ENCODE measurements at regions not wholly inside any gene's neighbourhood (a gene's known extent, or its start where the extent isn't known, plus 50 kb on each side); places are given as distances from the start of the nearest gene placed in this dataset.

DNA sequence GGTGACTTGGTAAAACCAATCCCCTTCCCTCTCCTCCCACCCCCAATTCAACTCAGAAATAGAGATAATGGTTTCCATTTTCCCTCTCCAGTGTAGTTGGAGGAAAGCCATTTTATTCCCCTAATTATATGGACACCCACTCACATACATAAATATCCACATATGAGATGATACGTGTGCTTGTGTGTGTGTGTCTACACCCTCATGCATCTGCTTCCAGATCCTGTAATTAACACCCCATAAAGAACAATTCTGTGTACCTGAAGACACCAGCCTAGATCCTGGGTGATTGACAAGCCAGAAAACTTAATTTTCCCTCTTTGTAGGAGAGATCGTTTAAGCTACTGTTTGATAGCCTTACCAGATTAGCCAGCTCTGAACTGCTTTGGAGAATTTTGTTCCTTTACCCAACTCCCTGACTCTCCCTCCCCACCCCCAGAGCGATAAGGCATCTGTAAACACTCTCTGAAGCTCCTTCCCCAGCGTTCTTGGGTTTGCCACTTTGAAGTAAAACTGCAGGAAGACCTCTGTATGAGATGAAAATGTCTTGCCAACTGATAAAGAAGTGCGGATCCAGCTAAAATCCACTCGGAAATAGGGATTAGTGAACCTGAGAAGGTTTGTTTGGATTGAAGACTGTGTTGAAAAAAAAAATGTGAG is 175.7 kb downstream of the RGS9 start:
- in situ Hi-C loops (cut with HindIII; ENCODE audit: low pct_ligation_motif_present, low sequenced_read_pairs), result no loop called here
- Histone ChIP-seq H3K27ac (no peak overlapping the region), H3K4me3 (ENCODE audit: low read depth, low read length) (no peak overlapping the region), H3K36me3 (replicated peaks) (no peaks in the 10 kb centered on the region), H3K27me3 (replicated peaks) (no peaks in the 10 kb centered on the region)
- TF ChIP-seq, protein P1, sequence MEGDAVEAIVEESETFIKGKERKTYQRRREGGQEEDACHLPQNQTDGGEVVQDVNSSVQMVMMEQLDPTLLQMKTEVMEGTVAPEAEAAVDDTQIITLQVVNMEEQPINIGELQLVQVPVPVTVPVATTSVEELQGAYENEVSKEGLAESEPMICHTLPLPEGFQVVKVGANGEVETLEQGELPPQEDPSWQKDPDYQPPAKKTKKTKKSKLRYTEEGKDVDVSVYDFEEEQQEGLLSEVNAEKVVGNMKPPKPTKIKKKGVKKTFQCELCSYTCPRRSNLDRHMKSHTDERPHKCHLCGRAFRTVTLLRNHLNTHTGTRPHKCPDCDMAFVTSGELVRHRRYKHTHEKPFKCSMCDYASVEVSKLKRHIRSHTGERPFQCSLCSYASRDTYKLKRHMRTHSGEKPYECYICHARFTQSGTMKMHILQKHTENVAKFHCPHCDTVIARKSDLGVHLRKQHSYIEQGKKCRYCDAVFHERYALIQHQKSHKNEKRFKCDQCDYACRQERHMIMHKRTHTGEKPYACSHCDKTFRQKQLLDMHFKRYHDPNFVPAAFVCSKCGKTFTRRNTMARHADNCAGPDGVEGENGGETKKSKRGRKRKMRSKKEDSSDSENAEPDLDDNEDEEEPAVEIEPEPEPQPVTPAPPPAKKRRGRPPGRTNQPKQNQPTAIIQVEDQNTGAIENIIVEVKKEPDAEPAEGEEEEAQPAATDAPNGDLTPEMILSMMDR (IDR thresholded peaks at IDR 0.05; ENCODE audit: low read depth, low read length, missing control alignments), result no peak
- no peak for DNase-seq

DNA sequence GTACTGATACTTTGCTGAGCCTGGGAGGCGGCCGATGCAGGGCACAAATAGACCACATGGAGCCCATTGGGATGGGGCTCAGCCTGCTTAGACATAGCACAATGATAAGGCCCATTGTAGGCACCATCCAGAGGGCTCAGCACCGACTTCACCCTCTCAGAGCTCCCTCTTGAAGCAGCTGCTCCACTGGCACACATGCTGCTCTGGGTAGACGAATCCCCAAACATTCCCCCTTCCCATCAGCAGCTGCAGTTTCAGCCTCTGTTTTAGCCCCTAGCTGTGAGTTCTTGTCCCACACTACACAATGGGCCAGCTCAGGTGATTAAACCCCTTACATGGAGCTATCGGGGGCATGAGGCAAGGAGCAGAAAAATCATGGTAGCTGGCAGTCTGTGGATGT is 174.1 kb downstream of the RGS9 start:
- Histone ChIP-seq H3K36me3 (replicated peaks) (no peaks in the 10 kb centered on the region), H3K27me3 (replicated peaks) (no peaks in the 10 kb centered on the region), H3K27ac (no peak overlapping the region), H3K4me3 (ENCODE audit: low read depth, low read length) (no peak overlapping the region)
- TF ChIP-seq, protein P1 (IDR thresholded peaks at IDR 0.05; ENCODE audit: low read depth, low read length, missing control alignments), result no peak
- DNase-seq, result no peak
- in situ Hi-C loops (cut with HindIII; ENCODE audit: low pct_ligation_motif_present, low sequenced_read_pairs), result no loop called here

DNA sequence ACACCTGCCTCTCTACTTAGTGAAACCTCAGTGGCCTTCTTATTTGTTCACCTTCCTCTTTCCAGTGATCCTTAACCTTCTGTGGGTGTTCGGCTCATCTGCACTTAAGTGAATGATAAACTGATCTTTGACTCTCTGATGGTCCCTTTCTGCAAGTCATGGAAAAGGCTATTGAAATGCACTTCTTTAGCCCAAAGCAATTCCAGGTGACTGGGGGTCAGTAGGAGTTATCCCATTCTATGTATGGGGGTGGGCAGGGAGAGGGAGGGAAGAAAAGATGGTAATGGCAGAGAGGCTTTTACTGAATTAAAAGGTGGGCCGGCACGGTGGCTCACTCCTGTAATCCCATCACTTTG is 170.8 kb downstream of the RGS9 start:
- no peak for DNase-seq
- H3K27me3 ChIP-seq (replicated peaks), result peaks cover 2% of the 10 kb centered on the region
- TF ChIP-seq, protein P1 (IDR thresholded peaks at IDR 0.05; ENCODE audit: low read depth, low read length, missing control alignments), result no peak
- H3K4me3 ChIP-seq (ENCODE audit: low read depth, low read length), result no peak overlapping the region
- no peaks in the 10 kb centered on the region for H3K36me3 ChIP-seq (replicated peaks)
- in situ Hi-C loops (cut with HindIII; ENCODE audit: low pct_ligation_motif_present, low sequenced_read_pairs), result no loop called here
- H3K27ac ChIP-seq, result no peak overlapping the region

DNA sequence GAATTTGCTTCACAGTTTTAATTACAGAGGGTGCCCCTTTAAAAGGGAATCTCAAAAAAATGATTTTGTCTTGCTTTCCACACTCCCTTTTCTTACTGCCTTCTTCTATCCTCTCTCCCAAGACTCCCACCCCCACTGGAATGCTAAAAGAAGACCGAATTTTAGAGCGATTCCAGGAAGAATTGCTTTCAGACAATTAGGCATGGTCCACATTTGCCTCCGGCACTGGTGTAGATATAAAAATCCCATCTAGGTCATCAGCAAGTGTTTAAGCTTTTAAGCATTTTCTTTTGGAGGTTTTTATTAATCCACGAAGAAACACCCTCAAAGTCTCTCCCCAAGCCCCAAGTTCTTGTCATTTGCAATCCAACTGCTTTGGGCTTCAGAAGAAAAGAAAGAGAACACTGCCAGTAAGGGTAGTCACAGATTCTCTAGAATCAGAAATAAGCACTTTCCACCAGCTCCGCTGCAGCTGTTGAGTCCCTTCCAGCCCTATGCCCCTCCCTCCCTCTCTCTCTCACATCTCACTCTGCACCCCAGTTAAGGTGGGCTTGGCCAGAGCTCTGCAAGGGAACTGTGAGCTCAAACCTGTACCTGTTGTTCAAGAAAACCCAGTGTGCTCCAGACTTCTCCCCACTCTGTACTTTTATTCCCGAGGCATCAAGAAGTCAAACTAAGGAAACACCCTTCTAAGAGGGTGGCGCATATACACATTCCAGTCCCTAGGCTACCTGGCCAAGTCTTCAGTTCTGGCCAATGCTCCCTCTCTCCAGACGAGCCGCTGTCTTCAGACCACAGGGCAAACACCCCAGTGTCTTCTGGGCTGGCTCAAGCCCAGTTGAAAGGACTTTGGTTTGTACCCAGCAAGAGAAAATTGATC is 170.2 kb downstream of the RGS9 start:
- no peak for DNase-seq
- TF ChIP-seq, protein P1 (IDR thresholded peaks at IDR 0.05; ENCODE audit: low read depth, low read length, missing control alignments), result no peak
- Histone ChIP-seq H3K27me3 (replicated peaks) (peaks cover 2% of the 10 kb centered on the region), H3K36me3 (replicated peaks) (no peaks in the 10 kb centered on the region), H3K27ac (no peak overlapping the region), H3K4me3 (ENCODE audit: low read depth, low read length) (no peak overlapping the region)
- in situ Hi-C loops (cut with HindIII; ENCODE audit: low pct_ligation_motif_present, low sequenced_read_pairs), result no loop called here

DNA sequence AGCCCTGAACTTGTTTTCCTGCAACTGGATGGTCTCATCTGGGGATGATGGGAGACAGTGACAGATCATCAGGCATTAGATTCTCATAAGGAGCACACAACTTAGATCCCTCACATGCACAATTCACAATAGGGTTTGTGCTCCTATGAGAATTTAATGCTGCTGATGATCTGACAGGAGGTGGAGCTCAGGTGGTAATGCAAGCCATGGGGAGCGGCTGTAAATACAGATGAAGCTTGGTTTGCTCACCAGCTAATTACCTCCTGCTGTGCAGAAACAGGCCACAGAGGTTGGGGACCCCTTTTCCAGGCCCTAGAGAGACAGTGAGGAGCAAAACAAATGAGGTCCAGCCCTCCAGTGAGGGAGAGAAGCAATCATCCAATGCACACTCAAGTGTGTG is 168.6 kb downstream of the RGS9 start:
- peaks cover 2% of the 10 kb centered on the region for H3K27me3 ChIP-seq (replicated peaks)
- DNase-seq, result no peak
- in situ Hi-C loops (cut with HindIII; ENCODE audit: low pct_ligation_motif_present, low sequenced_read_pairs), result no loop called here
- TF ChIP-seq, protein P1 (IDR thresholded peaks at IDR 0.05; ENCODE audit: low read depth, low read length, missing control alignments), result no peak
- H3K4me3 ChIP-seq (ENCODE audit: low read depth, low read length), result no peak overlapping the region
- no peaks in the 10 kb centered on the region for H3K36me3 ChIP-seq (replicated peaks)
- H3K27ac ChIP-seq, result no peak overlapping the region

Data from brain microvascular endothelial cell (primary cell).